ENCODE measurements at regions not wholly inside any gene's neighbourhood (a gene's known extent, or its start where the extent isn't known, plus 50 kb on each side); places are given as distances from the start of the nearest gene placed in this dataset.

DNA sequence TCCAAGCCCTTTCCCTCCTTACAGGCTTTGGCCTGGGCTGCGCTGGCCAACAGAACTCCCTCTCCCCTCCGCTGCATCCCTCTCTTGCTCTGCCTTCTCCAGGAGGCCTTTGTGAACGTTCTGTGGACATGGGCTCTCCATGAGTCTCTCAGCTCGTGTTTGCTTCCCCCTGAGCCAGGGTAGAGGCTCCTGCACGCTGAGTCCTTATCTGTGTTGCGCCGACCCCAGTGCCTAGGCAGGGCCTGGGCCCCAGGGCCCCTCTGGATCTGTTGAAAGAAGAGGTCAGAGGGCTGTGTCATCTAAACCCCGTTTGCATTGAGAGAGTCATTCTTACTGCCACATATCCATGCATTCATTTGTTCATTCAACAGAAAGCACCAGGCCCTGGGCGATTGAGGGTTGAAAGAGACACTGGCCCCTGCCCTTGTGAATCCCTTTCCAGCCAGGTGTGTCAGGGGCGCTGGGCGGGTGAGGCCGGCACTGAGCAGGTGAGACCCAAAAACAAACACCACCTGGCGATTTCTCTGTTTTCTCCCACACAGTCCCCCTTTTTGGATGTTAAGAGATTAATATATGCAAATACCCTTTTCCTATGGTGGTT is 111.2 kb upstream of the IER5L start:
- Histone ChIP-seq H3K4me1 (ENCODE audit: control insufficient read depth, insufficient read depth, low read length) (no peaks in the 10 kb centered on the region), H3K4me3 (ENCODE audit: low read depth, low read length) (no peak overlapping the region), H3K9me3 (ENCODE audit: control insufficient read depth, insufficient read depth, low read depth, low read length) (no peaks in the 10 kb centered on the region), H3K36me3 (ENCODE audit: control insufficient read depth in 2 of 2, insufficient read depth in 1 of 2, low read length in 2 of 2) (no peaks in the 10 kb centered on the region), H3K27ac (ENCODE audit: extremely low read depth, low read depth, low read length) (no peak overlapping the region)
- POLR2A ChIA-PET = no interaction called here
- CTCF ChIA-PET = interaction anchor here (0.6 kb wide), 1 partner anchor 146 kb away, joined by 3 read pairs; no protein-coding TSS in a partner anchor
- TF ChIP-seq ZNF37A (tag by site-specific recombination; IDR thresholded peaks at IDR 0.05) = no peak
- no peak for TF ChIP-seq ZNF843 (tag by site-specific recombination; IDR thresholded peaks at IDR 0.05)
- no peak for TF ChIP-seq ZNF561 (tag by site-specific recombination; IDR thresholded peaks at IDR 0.05; ENCODE audit: borderline replicate concordance)
- TF ChIP-seq, protein P1, sequence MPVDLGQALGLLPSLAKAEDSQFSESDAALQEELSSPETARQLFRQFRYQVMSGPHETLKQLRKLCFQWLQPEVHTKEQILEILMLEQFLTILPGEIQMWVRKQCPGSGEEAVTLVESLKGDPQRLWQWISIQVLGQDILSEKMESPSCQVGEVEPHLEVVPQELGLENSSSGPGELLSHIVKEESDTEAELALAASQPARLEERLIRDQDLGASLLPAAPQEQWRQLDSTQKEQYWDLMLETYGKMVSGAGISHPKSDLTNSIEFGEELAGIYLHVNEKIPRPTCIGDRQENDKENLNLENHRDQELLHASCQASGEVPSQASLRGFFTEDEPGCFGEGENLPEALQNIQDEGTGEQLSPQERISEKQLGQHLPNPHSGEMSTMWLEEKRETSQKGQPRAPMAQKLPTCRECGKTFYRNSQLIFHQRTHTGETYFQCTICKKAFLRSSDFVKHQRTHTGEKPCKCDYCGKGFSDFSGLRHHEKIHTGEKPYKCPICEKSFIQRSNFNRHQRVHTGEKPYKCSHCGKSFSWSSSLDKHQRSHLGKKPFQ (tag by site-specific recombination; IDR thresholded peaks at IDR 0.05) = no peak
- no peak for TF ChIP-seq ZNF426 (tag by site-specific recombination; IDR thresholded peaks at IDR 0.05)
- TF ChIP-seq ZNF626 (tag by site-specific recombination; IDR thresholded peaks at IDR 0.05) = no peak
- TF ChIP-seq TCF7L2 (IDR thresholded peaks at IDR 0.05; ENCODE audit: borderline replicate concordance, low read depth, low read length) = no peak
- TF ChIP-seq ZNF2 (tag by site-specific recombination; IDR thresholded peaks at IDR 0.05) = no peak

DNA sequence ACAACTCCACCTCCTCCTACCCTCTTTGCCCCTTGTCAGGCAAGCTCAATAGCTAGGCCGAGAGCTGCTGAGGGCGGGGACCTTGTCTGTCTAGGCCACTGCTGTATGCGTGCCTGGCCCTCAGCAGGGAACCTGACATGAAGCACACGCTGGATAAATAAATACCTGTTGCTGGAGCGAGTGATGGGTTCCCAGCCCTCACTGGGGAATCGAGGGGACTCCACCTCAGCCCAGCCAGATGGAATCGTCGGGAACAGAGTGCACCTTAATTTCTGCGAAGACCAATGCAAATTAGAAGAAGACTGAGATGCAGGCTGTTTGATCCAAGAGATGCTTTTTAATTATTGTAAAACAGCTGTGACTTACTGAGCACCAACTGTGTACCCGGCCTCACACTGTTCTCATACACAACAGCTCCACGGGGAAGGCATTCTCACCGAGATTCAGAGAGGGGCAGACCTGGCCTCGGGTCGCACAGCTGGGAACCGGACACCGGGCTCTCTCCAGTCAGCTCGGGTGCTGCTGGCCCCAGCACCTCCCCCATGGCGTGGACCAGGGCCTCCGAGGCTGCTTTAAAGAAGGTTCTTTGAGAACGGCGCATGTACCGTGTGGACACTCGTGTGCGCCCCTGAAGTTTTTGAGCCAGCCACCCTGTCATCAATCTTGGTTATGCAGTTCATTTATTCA is 109.7 kb upstream of the IER5L start:
- H3K27ac ChIP-seq (ENCODE audit: extremely low read depth, low read depth, low read length) = no peak overlapping the region
- ChIA-PET CTCF (no interaction called here), POLR2A (no interaction called here)
- no peaks in the 10 kb centered on the region for H3K36me3 ChIP-seq (ENCODE audit: control insufficient read depth in 2 of 2, insufficient read depth in 1 of 2, low read length in 2 of 2)
- no peaks in the 10 kb centered on the region for H3K4me1 ChIP-seq (ENCODE audit: control insufficient read depth, insufficient read depth, low read length)
- no peaks in the 10 kb centered on the region for H3K9me3 ChIP-seq (ENCODE audit: control insufficient read depth, insufficient read depth, low read depth, low read length)
- H3K4me3 ChIP-seq (ENCODE audit: low read depth, low read length) = no peak overlapping the region
- TF ChIP-seq ZNF518A (tag by site-specific recombination; conservative IDR thresholded peaks at IDR 0.05; ENCODE audit: low read depth) (no peak), ZSCAN18 (tag by site-specific recombination; IDR thresholded peaks at IDR 0.05) (no peak), SP3 (tag by site-specific recombination; IDR thresholded peaks at IDR 0.05) (no peak), TCF7L2 (IDR thresholded peaks at IDR 0.05; ENCODE audit: borderline replicate concordance, low read depth, low read length) (no peak), ZIC2 (tag by site-specific recombination; IDR thresholded peaks at IDR 0.05) (peak; percentile 69), ZNF510 (tag by site-specific recombination; IDR thresholded peaks at IDR 0.05; ENCODE audit: insufficient replicate concordance) (no peak), ZNF324 (tag by site-specific recombination; IDR thresholded peaks at IDR 0.05) (no peak), ZNF677 (tag by site-specific recombination; IDR thresholded peaks at IDR 0.05) (no peak), PRDM1 (tag by site-specific recombination; IDR thresholded peaks at IDR 0.05) (no peak), MZF1 (tag by site-specific recombination; IDR thresholded peaks at IDR 0.05; ENCODE audit: borderline replicate concordance) (no peak), ZBTB17 (tag by site-specific recombination; IDR thresholded peaks at IDR 0.05) (peak; percentile 77), ZNF555 (tag by site-specific recombination; conservative IDR thresholded peaks at IDR 0.05) (no peak), OSR2 (tag by site-specific recombination; IDR thresholded peaks at IDR 0.05) (no peak), ZNF692 (tag by site-specific recombination; IDR thresholded peaks at IDR 0.05) (no peak), KLF7 (tag by site-specific recombination; IDR thresholded peaks at IDR 0.05; ENCODE audit: borderline replicate concordance) (no peak), ZNF248 (tag by site-specific recombination; IDR thresholded peaks at IDR 0.05) (no peak), SP7 (tag by site-specific recombination; IDR thresholded peaks at IDR 0.05) (0 out of 2 replicates have a peak, but pooled peaks have one; percentile 14), SCRT2 (tag by site-specific recombination; IDR thresholded peaks at IDR 0.05) (peak; percentile 87), ZNF792 (tag by site-specific recombination; IDR thresholded peaks at IDR 0.05) (no peak)
